Ovary (tissue), 7 donors: ENCODE measurements at regions not wholly inside any gene's neighbourhood (a gene's known extent, or its start where the extent isn't known, plus 50 kb on each side); places are given as distances from the start of the nearest gene placed in this dataset.

Source experiments
- DNase-seq, 5 donors: peaks; one replicate each; pipeline ENCODE4 v3.0.0-alpha.2; 2019 to 2020
- H3K27ac ChIP-seq, 2 donors: fragments of 200-600 bp; one replicate each; pipeline versions ENCODE4 v1.5.1 to v1.8.0; 2019 to 2022
- H3K27me3 ChIP-seq: fragments of 200-600 bp; one replicate; pipeline ENCODE4 v1.8.0; 2022
- H3K36me3 ChIP-seq: fragments of 200-600 bp; sonication (generic); one replicate; pipeline ENCODE4 v1.5.1; 2019
- H3K4me1 ChIP-seq: one replicate; pipeline ENCODE4 v1.8.1; 2013; ENCODE audit warnings: mild to moderate bottlenecking, moderate library complexity; ENCODE audit not compliant: insufficient read depth
- H3K4me3 ChIP-seq: fragments of 200-600 bp; sonication (generic); one replicate; pipeline ENCODE4 v1.5.1; 2017
- H3K9me3 ChIP-seq, 2 donors: fragments of 200-600 bp in 1 of 2; sonication (generic) in 1 of 2; one replicate each; pipeline versions ENCODE4 v1.5.1 to v1.8.1; 2013 to 2019; ENCODE audit warnings: mild to moderate bottlenecking in 1 of 2, moderate library complexity in 1 of 2
- EP300 ChIP-seq: sonication (generic); formaldehyde crosslinking; IDR thresholded peaks from one replicate; pipeline ENCODE4 v1.6.1; 2017; ENCODE audit warnings: antibody characterized with exemption
- POLR2A ChIP-seq: fragments of 450-650 bp; IDR thresholded peaks from one replicate; pipeline ENCODE4 v1.6.1; 2017; ENCODE audit warnings: antibody characterized with exemption, mild to moderate bottlenecking, moderate library complexity
- WGBS, 3 donors: extraction: QIAGEN DNeasy Blood & Tissue Kit in 1 of 3; methylation state at CpG; one replicate each; pipeline versions ENCODE4 v1.1.5 to v1.1.7; 2013 to 2017; 5-methylcytosine and 5-hydroxymethylcytosine counted together
- intact Hi-C, 4 donors: fragments of 100-400 bp; cut with DNase I; formaldehyde crosslinking; loops; one replicate each; pipeline versions ENCODE4 v1.11.0 to v1.15.1; 2022 to 2023
- TF ChIP-seq, protein P1 (sequence below), 3 donors: fragments of 450-650 bp in 2 of 3; fragments of 200-600 bp in 1 of 3; IDR thresholded peaks; one replicate each; pipeline versions ENCODE4 v1.5.1 to v1.8.0; 2016 to 2022; ENCODE audit warnings: antibody characterized with exemption in 3 of 3, mild to moderate bottlenecking in 1 of 3
- donor health status: DM: no; HTN: no; CAD: no; lungs with moderate emphysema.
- donor health status: DM: no; HTN: no; CAD: no.
- donor health status: Bipolar disorder and iron deficiency.
- donor health status: DM: no; HTN: no; CAD: no.
- donor health status: DM: yes; HTN: yes; CAD: no.

DNA sequence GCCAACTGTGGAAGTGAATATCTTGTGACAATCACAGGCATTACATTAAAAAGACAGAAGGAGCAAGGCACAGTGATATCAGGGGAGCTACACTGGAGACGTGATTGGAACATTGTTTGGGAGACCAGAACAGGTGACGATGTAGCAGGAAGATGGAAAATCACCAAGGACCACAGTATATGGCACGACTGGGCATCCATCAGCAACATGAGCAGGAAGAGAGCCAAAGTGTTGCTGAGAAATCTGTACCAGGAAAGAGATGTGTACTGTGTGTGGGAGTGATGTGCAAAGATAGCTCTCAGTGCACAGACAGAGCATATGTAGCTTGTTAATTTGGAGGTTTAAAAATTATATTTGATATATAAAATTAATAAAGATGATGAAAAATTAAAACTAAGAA lies 790.6 kb upstream of the ADGRL2 start:
- Histone ChIP-seq H3K9me3 (no peaks in the 10 kb centered on the region), H3K27me3 (no peaks in the 10 kb centered on the region), H3K4me3 (no peak overlapping the region), H3K36me3 (no peaks in the 10 kb centered on the region), H3K4me1 (no peaks in the 10 kb centered on the region), H3K27ac (no peak overlapping the region)
- DNase-seq = no peak
- TF ChIP-seq, protein P1, sequence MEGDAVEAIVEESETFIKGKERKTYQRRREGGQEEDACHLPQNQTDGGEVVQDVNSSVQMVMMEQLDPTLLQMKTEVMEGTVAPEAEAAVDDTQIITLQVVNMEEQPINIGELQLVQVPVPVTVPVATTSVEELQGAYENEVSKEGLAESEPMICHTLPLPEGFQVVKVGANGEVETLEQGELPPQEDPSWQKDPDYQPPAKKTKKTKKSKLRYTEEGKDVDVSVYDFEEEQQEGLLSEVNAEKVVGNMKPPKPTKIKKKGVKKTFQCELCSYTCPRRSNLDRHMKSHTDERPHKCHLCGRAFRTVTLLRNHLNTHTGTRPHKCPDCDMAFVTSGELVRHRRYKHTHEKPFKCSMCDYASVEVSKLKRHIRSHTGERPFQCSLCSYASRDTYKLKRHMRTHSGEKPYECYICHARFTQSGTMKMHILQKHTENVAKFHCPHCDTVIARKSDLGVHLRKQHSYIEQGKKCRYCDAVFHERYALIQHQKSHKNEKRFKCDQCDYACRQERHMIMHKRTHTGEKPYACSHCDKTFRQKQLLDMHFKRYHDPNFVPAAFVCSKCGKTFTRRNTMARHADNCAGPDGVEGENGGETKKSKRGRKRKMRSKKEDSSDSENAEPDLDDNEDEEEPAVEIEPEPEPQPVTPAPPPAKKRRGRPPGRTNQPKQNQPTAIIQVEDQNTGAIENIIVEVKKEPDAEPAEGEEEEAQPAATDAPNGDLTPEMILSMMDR (IDR thresholded peaks at IDR 0.05) = no peak
- TF ChIP-seq EP300 (no peak), POLR2A (no peak)
- WGBS, 3 donors = 76 to 88% (median 88%) methylated on average over 3 of the region's 3 CpGs
- intact Hi-C loops = no loop called here

DNA sequence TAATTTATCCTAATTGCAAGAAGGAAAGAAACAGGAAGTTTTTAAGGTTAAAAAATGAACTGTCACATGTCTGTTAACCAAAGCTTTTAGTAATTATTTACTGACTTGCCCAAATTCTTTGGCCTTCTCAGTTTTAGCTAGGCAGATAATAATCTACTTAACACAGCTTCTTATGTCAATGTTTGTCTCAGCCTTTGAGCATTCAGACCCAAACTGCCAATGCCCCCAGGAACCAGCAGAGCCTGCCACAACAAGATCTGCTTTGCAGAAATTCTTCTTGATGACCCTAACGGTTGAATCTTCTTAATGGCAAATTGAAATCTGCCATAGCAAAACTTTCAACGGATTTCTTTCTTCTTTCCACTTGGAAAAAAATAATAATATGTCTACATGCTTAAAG lies 792.4 kb upstream of the ADGRL2 start:
- no peaks in the 10 kb centered on the region for H3K36me3 ChIP-seq
- no peaks in the 10 kb centered on the region for H3K27me3 ChIP-seq
- H3K9me3 ChIP-seq = no peaks in the 10 kb centered on the region
- H3K4me1 ChIP-seq = no peaks in the 10 kb centered on the region
- TF ChIP-seq, protein P1 (IDR thresholded peaks at IDR 0.05) = no peak
- TF ChIP-seq POLR2A (no peak), EP300 (no peak)
- no peak overlapping the region for H3K4me3 ChIP-seq
- intact Hi-C loops = no loop called here
- DNase-seq = no peak
- 85 to 87% (median 86%) methylated on average over 2 of the region's 2 CpGs for WGBS, 3 donors
- H3K27ac ChIP-seq = no peak overlapping the region

DNA sequence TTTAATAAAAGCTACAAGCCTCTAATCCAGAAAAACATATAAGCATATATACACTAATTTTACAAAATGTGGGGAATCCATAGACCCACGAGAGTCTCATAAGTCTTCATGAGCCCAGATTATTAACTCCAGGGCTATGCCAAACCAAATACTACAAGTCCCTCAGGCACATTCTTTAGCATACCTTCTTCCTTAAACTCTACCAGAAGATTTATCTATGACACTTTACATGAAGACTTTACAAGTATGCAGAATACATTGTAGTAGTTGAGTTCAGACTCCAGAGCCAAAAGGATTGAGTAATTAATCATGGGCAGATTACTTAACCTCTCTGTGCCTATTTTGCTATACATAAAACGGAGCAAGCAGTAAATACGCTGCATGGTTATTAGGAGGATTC lies 793.7 kb upstream of the ADGRL2 start:
- 94% methylated on average over 3 of the region's 3 CpGs for WGBS, 3 donors
- no peak for DNase-seq
- no peak for TF ChIP-seq POLR2A
- TF ChIP-seq, protein P1 (IDR thresholded peaks at IDR 0.05) = no peak
- no peak for TF ChIP-seq EP300
- H3K36me3 ChIP-seq = no peaks in the 10 kb centered on the region
- intact Hi-C loops = no loop called here
- H3K4me1 ChIP-seq = no peaks in the 10 kb centered on the region
- no peak overlapping the region for H3K27ac ChIP-seq
- no peaks in the 10 kb centered on the region for H3K27me3 ChIP-seq
- no peaks in the 10 kb centered on the region for H3K9me3 ChIP-seq
- H3K4me3 ChIP-seq = no peak overlapping the region

DNA sequence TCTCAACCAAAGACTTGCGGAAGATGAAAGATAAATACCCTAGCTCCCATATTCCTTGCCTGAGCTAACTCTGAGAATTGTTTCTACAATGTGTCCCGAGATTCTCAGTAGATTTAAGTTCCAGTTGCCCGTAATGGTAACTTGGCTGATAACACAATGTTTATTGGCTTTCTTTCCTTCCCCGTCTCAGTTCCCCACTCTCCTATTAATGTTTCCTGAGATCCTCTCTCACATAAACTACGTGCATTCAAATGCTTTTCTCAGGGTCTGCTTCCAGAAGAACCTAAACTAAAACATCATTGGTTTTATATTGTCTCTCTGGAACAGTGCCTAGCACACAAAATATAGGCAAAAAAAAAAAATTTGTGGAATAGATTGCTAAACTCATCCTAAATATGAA lies 794.2 kb upstream of the ADGRL2 start:
- intact Hi-C loops = no loop called here
- Histone ChIP-seq H3K9me3 (no peaks in the 10 kb centered on the region), H3K27me3 (no peaks in the 10 kb centered on the region), H3K36me3 (no peaks in the 10 kb centered on the region), H3K27ac (no peak overlapping the region), H3K4me3 (no peak overlapping the region), H3K4me1 (no peaks in the 10 kb centered on the region)
- TF ChIP-seq, protein P1 (IDR thresholded peaks at IDR 0.05) = no peak
- no peak for DNase-seq
- WGBS, 3 donors = 85 to 94% (median 93%) methylated on average over 5 of the region's 5 CpGs

DNA sequence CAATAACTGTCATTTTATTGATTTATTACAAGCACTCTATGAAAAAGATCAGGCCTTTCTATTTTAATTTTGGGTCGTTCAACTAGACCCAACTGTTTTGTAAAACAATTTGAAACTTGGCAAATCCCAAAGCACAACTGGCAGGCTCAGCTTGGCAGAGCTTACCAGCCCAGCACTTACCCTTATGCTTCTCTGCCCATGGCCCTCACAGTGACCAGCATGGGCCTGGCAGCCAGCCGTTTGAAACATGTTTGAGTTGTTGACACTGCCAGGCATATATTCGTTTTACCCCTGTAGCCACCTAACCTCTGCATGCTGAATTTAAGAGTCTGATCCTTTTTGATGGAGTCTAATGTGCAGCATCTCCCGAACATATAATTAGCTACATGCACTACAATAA lies 796.7 kb upstream of the ADGRL2 start:
- Histone ChIP-seq H3K27me3 (no peaks in the 10 kb centered on the region), H3K36me3 (no peaks in the 10 kb centered on the region), H3K4me1 (no peaks in the 10 kb centered on the region), H3K4me3 (no peak overlapping the region), H3K9me3 (no peaks in the 10 kb centered on the region), H3K27ac (no peak overlapping the region)
- intact Hi-C loops = no loop called here
- no peak for DNase-seq
- TF ChIP-seq EP300 = no peak
- TF ChIP-seq, protein P1 (IDR thresholded peaks at IDR 0.05) = no peak
- no peak for TF ChIP-seq POLR2A
- WGBS, 3 donors = 44 to 63% (median 60%) methylated on average over 4 of the region's 4 CpGs
